ENCODE measurements at regions not wholly inside any gene's neighbourhood (a gene's known extent, or its start where the extent isn't known, plus 50 kb on each side); places are given as distances from the start of the nearest gene placed in this dataset.

DNA sequence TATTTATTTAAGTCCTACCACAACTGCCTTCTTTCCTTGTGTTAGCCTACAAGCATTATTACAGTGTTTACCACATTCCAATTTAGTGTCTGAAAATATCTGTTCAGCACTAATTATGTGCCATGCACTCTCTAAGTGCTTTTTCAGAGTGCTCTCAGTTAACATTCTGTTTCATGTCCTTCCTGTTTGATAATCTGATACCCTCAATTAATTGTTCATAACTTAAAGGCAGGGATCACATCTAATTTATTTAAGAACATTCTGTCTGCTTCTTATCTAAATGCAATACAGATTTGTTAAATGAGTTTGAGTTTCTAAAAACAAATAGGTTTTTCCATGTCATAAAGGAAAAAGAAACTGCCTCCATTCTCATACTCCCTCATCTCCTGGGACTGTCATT lies 649.6 kb upstream of the ATXN8OS start:
- TF ChIP-seq EZH2phosphoT487 (IDR thresholded peaks at IDR 0.05; ENCODE audit: borderline replicate concordance, low read length) (no peak), EZH2 (IDR thresholded peaks at IDR 0.05; ENCODE audit: low read length, unreplicated experiment) (no peak)
- TF ChIP-seq, protein P1, sequence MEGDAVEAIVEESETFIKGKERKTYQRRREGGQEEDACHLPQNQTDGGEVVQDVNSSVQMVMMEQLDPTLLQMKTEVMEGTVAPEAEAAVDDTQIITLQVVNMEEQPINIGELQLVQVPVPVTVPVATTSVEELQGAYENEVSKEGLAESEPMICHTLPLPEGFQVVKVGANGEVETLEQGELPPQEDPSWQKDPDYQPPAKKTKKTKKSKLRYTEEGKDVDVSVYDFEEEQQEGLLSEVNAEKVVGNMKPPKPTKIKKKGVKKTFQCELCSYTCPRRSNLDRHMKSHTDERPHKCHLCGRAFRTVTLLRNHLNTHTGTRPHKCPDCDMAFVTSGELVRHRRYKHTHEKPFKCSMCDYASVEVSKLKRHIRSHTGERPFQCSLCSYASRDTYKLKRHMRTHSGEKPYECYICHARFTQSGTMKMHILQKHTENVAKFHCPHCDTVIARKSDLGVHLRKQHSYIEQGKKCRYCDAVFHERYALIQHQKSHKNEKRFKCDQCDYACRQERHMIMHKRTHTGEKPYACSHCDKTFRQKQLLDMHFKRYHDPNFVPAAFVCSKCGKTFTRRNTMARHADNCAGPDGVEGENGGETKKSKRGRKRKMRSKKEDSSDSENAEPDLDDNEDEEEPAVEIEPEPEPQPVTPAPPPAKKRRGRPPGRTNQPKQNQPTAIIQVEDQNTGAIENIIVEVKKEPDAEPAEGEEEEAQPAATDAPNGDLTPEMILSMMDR (conservative IDR thresholded peaks at IDR 0.05; ENCODE audit: low read depth, low read length) = no peak

Data from PC-3 (cell line).